ENCODE measurements at regions not wholly inside any gene's neighbourhood (a gene's known extent, or its start where the extent isn't known, plus 50 kb on each side); places are given as distances from the start of the nearest gene placed in this dataset.

GRCh38 chrX:155694649-155695048, 81.9 kb upstream of the TMLHE start:
- no peak for ATAC-seq

GRCh38 chrX:155682834-155683233, 70.1 kb upstream of the TMLHE start:
- ATAC-seq (no peak), DNase-seq (ENCODE audit: low spot score) (no peak)

More at GRCh38 chrX:155694649-155695048, 81.9 kb upstream of the TMLHE start:
- DNase-seq (ENCODE audit: low spot score): no peak

- ATAC-seq: no peak
- no peak for DNase-seq (ENCODE audit: low spot score)
Observed at GRCh38 chrX:155679715-155680114, 67.0 kb upstream of the TMLHE start.

- no peak for DNase-seq (ENCODE audit: low spot score)
- peak; percentile 50 for ATAC-seq
Observed at GRCh38 chrX:155673338-155673737, 60.6 kb upstream of the TMLHE start.

- no peak for DNase-seq (ENCODE audit: low spot score)
- no peak for ATAC-seq
Observed at GRCh38 chrX:155666741-155667140, 54.0 kb upstream of the TMLHE start.
